ENCODE measurements at regions not wholly inside any gene's neighbourhood (a gene's known extent, or its start where the extent isn't known, plus 50 kb on each side); places are given as distances from the start of the nearest gene placed in this dataset.

DNA sequence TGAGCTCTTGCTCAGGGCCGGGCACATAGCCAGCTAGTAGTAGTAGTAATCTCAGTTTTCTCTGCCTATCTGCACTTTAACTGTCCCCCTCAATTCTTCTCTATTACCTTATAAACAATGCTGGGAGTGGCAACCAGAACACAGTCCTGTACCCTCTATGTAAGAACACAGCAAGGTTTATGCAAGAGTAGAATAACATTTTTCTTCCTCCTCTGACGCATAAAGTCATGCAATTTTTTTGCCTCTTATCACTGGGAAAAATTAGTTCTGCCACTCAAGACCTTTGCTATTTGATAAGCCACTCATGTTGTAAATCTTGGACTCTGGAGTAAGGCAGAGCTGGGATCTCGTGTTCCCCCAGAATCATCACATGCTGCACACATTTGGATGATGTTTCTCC lies 200.7 kb upstream of the SOX11 start:
- TF ChIP-seq, protein P1, sequence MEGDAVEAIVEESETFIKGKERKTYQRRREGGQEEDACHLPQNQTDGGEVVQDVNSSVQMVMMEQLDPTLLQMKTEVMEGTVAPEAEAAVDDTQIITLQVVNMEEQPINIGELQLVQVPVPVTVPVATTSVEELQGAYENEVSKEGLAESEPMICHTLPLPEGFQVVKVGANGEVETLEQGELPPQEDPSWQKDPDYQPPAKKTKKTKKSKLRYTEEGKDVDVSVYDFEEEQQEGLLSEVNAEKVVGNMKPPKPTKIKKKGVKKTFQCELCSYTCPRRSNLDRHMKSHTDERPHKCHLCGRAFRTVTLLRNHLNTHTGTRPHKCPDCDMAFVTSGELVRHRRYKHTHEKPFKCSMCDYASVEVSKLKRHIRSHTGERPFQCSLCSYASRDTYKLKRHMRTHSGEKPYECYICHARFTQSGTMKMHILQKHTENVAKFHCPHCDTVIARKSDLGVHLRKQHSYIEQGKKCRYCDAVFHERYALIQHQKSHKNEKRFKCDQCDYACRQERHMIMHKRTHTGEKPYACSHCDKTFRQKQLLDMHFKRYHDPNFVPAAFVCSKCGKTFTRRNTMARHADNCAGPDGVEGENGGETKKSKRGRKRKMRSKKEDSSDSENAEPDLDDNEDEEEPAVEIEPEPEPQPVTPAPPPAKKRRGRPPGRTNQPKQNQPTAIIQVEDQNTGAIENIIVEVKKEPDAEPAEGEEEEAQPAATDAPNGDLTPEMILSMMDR (conservative IDR thresholded peaks at IDR 0.05) = no peak
- no peak for TF ChIP-seq EZH2 (IDR thresholded peaks at IDR 0.05; ENCODE audit: low read depth)
